HepG2 (cell line): ENCODE measurements at regions not wholly inside any gene's neighbourhood (a gene's known extent, or its start where the extent isn't known, plus 50 kb on each side); places are given as distances from the start of the nearest gene placed in this dataset.

Experiments
- ATAC-seq: fragments of 200-7000 bp; cut with Tn5 transposase; 3 replicates; pipeline ENCODE4 v1.9.1; 2020; ENCODE audit warnings: mild to moderate bottlenecking, moderate library complexity
- BruUV-seq: library from RNA; stranded (reverse); fragments of 400-500 nt; replicated peaks from 2 replicates; lab custom pipeline; 2021; lab: Mats Ljungman, UMichigan
- CTCF ChIA-PET: fragments of 300-600 bp; formaldehyde crosslinking; extraction: SDS; loops from one replicate; lab custom pipeline; 2021; ENCODE audit warnings: low total read pairs, inconsistent platforms, low intra/inter-chr PET ratio; lab: Yijun Ruan, JAX
- POLR2A ChIA-PET: fragments of 350-600 bp; sonication (Branson Sonifier 250); formaldehyde crosslinking; loops from one replicate; lab custom pipeline; 2020; ENCODE audit warnings: antibody characterized with exemption, inconsistent platforms; lab: Yijun Ruan, JAX
- DNase-seq: peaks from one replicate; pipeline ENCODE4 v3.0.0-alpha.2; 2015; ENCODE audit warnings: low spot score
- FAIRE-seq: peaks from 3 replicates; lab custom pipeline; 2011; peaks lifted over from hg19 to GRCh38; lab: Jason Lieb, UNC
- H2AFZ ChIP-seq: one replicate; pipeline ENCODE4 v1.6.1; 2011; ENCODE audit warnings: low read length, inconsistent platforms
- H3K27ac ChIP-seq: fragments of 300-600 bp; 3 replicates; pipeline ENCODE4 v1.8.0; 2011; ENCODE audit warnings: mixed run types, mild to moderate bottlenecking, mixed read lengths, low read length, inconsistent platforms; ENCODE audit not compliant: insufficient read depth; ENCODE audit errors: extremely low read length
- H3K27me3 ChIP-seq, 2 experiments: fragments of 200-600 bp in 1 of 2; 2 replicates in 1 of 2; 3 replicates in 1 of 2; pipeline versions ENCODE4 v1.6.0 to v1.8.0; 2011; ENCODE audit warnings: low read length in 2 of 2, mild to moderate bottlenecking in 2 of 2, moderate library complexity in 2 of 2, inconsistent platforms in 1 of 2; ENCODE audit not compliant: insufficient read depth in 2 of 2, control insufficient read depth in 1 of 2
- H3K36me3 ChIP-seq, 2 experiments: fragments of 200-600 bp in 1 of 2; replicated peaks in 1 of 2; 2 replicates in 1 of 2; 3 replicates in 1 of 2; pipeline versions ENCODE4 v1.5.1 to v1.8.0; 2011; ENCODE audit warnings: low read length in 2 of 2, inconsistent platforms in 1 of 2; ENCODE audit not compliant: insufficient read depth in 2 of 2, control insufficient read depth in 1 of 2
- H3K4me1 ChIP-seq: 2 replicates; pipeline ENCODE4 v1.5.1; 2012; ENCODE audit warnings: low read length, inconsistent platforms; ENCODE audit not compliant: insufficient read depth
- H3K4me2 ChIP-seq: 2 replicates; pipeline ENCODE4 v1.6.0; 2011; ENCODE audit warnings: low read depth, low read length, inconsistent platforms
- H3K4me3 ChIP-seq, 3 experiments: fragments of 200-600 bp in 1 of 3; sonication (generic), shearing (Covaris generic) in 1 of 3; replicated peaks in 1 of 3; 2 replicates each; pipeline ENCODE4 v1.5.1; 2011 to 2016; ENCODE audit warnings: low read length in 3 of 3, inconsistent platforms in 2 of 3, low read depth in 2 of 3, mild to moderate bottlenecking in 2 of 3, control low read depth in 1 of 3, mixed read lengths in 1 of 3; ENCODE audit not compliant: insufficient read depth in 1 of 3
- H3K79me2 ChIP-seq: one replicate; pipeline ENCODE4 v1.6.1; 2011; ENCODE audit warnings: low read length, inconsistent platforms; ENCODE audit not compliant: insufficient read depth
- H3K9ac ChIP-seq: 2 replicates; pipeline ENCODE4 v1.6.0; 2011; ENCODE audit warnings: mild to moderate bottlenecking, low read depth, low read length, inconsistent platforms; ENCODE audit not compliant: insufficient read depth
- H3K9me3 ChIP-seq: 2 replicates; pipeline ENCODE4 v1.5.1; 2012; ENCODE audit warnings: mild to moderate bottlenecking, low read length
- H4K20me1 ChIP-seq: 2 replicates; pipeline ENCODE4 v1.6.0; 2011; ENCODE audit warnings: inconsistent platforms, mild to moderate bottlenecking, low read length, moderate library complexity; ENCODE audit not compliant: insufficient read depth
- ETV5 ChIP-seq: IDR thresholded peaks from 2 replicates; pipeline ENCODE4 v1.6.1; 2018; ENCODE audit warnings: missing biosample characterization, missing genetic modification reagents, inconsistent platforms, borderline replicate concordance
- FOSL1 ChIP-seq: sonication (generic); formaldehyde crosslinking; IDR thresholded peaks from 2 replicates; pipeline ENCODE4 v1.9.0; 2021; ENCODE audit warnings: missing genetic modification reagents, borderline replicate concordance
- FOSL2 ChIP-seq: sonication (generic); formaldehyde crosslinking; IDR thresholded peaks from 2 replicates; pipeline ENCODE4 v1.4.0; 2020; ENCODE audit warnings: missing genetic modification reagents
- SSRP1 ChIP-seq: IDR thresholded peaks from 2 replicates; pipeline ENCODE4 v1.6.1; 2016; ENCODE audit warnings: control low read depth
- ZNF441 ChIP-seq: sonication (generic); formaldehyde crosslinking; IDR thresholded peaks from 2 replicates; pipeline ENCODE4 v1.7.0; 2021; ENCODE audit warnings: missing genetic modification reagents, borderline replicate concordance
- WGBS: methylation state at CpG from one replicate; pipeline ENCODE4 v1.1.6; 2017; ENCODE audit warnings: low lambda C conversion rate; 5-methylcytosine and 5-hydroxymethylcytosine counted together
- in situ Hi-C: cut with HindIII; loops from 2 replicates; pipeline ENCODE4 v1.10.0; 2017; ENCODE audit warnings: low pct_unique_long_range_greater_than_20kb; ENCODE audit not compliant: extremely low pct_ligation_motif_present
- intact Hi-C: fragments of 100-400 bp; cut with micrococcal nuclease; formaldehyde crosslinking; loops from one replicate; pipeline ENCODE4 v1.10.0; 2022; ENCODE audit not compliant: unreplicated experiment
- TF ChIP-seq, protein P1 (sequence below): sonication (generic); formaldehyde crosslinking; IDR thresholded peaks from 2 replicates; pipeline ENCODE4 v1.4.0; 2020; ENCODE audit warnings: missing genetic modification reagents
- TF ChIP-seq, protein P2 (sequence below): IDR thresholded peaks from 2 replicates; pipeline ENCODE4 v1.6.1; 2018; ENCODE audit warnings: missing genetic modification reagents, mild to moderate bottlenecking, missing compliant biosample characterization
- TF ChIP-seq, protein P3 (sequence below): sonication (generic); formaldehyde crosslinking; conservative IDR thresholded peaks from 2 replicates; pipeline ENCODE4 v1.4.0; 2020; ENCODE audit warnings: missing genetic modification reagents
- TF ChIP-seq, protein P4 (sequence below): sonication (generic); formaldehyde crosslinking; conservative IDR thresholded peaks from 2 replicates; pipeline ENCODE4 v1.4.0; 2020; ENCODE audit warnings: missing genetic modification reagents
- TF ChIP-seq, protein P5 (sequence below): sonication (generic); formaldehyde crosslinking; IDR thresholded peaks from 2 replicates; pipeline ENCODE4 v1.8.0; 2022; ENCODE audit warnings: mild to moderate bottlenecking, missing genetic modification reagents; ENCODE audit not compliant: insufficient replicate concordance

DNA sequence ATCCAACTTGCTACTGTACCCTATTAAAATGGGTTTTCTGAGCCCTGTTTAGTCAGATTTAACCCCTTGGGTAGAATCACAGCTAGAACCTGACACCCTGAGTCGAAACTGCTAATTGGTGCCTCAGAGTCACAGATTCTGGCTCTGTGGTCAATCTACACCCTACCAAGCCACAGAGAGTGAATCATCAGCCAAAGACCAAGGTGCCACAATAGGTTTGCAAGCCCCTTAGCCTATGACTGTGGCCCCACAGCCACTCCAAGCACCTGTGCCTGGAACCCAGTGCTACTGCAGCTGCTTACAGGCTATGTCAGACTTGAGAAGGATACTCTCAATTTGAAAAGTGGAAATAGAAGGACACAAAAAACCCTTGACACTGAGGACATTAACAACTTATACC is 202.8 kb upstream of the KCND2 start:
- CTCF ChIA-PET = no interaction called here

More for the DNA sequence above, 202.8 kb upstream of the KCND2 start:
- POLR2A ChIA-PET = no interaction called here
- Histone ChIP-seq H3K27me3 (no peaks in the 10 kb centered on the region), H3K4me3 (no peak overlapping the region), H3K4me1 (no peaks in the 10 kb centered on the region), H3K36me3 (no peaks in the 10 kb centered on the region), H3K9ac (no peak overlapping the region), H3K9me3 (peaks cover 31% of the 10 kb centered on the region; the same call in 1 of the 2 replicates), H3K4me2 (no peak overlapping the region), H3K27ac (no peak overlapping the region), H4K20me1 (no peaks in the 10 kb centered on the region), H3K79me2 (no peaks in the 10 kb centered on the region), H2AFZ (no peak overlapping the region)
- no peak for TF ChIP-seq SSRP1 (CRISPR knock-in tag)
- no peak for TF ChIP-seq FOSL2
- TF ChIP-seq FOSL1 (CRISPR knock-in tag) = no peak
- TF ChIP-seq, protein P1, sequence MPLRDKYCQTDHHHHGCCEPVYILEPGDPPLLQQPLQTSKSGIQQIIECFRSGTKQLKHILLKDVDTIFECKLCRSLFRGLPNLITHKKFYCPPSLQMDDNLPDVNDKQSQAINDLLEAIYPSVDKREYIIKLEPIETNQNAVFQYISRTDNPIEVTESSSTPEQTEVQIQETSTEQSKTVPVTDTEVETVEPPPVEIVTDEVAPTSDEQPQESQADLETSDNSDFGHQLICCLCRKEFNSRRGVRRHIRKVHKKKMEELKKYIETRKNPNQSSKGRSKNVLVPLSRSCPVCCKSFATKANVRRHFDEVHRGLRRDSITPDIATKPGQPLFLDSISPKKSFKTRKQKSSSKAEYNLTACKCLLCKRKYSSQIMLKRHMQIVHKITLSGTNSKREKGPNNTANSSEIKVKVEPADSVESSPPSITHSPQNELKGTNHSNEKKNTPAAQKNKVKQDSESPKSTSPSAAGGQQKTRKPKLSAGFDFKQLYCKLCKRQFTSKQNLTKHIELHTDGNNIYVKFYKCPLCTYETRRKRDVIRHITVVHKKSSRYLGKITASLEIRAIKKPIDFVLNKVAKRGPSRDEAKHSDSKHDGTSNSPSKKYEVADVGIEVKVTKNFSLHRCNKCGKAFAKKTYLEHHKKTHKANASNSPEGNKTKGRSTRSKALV (CRISPR knock-in tag) = no peak
- TF ChIP-seq, protein P2, sequence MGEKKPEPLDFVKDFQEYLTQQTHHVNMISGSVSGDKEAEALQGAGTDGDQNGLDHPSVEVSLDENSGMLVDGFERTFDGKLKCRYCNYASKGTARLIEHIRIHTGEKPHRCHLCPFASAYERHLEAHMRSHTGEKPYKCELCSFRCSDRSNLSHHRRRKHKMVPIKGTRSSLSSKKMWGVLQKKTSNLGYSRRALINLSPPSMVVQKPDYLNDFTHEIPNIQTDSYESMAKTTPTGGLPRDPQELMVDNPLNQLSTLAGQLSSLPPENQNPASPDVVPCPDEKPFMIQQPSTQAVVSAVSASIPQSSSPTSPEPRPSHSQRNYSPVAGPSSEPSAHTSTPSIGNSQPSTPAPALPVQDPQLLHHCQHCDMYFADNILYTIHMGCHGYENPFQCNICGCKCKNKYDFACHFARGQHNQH = no peak
- no peak for TF ChIP-seq ETV5 (CRISPR knock-in tag)
- TF ChIP-seq, protein P3, sequence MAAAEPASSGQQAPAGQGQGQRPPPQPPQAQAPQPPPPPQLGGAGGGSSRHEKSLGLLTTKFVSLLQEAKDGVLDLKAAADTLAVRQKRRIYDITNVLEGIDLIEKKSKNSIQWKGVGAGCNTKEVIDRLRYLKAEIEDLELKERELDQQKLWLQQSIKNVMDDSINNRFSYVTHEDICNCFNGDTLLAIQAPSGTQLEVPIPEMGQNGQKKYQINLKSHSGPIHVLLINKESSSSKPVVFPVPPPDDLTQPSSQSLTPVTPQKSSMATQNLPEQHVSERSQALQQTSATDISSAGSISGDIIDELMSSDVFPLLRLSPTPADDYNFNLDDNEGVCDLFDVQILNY (CRISPR knock-in tag) = no peak
- TF ChIP-seq, protein P4, sequence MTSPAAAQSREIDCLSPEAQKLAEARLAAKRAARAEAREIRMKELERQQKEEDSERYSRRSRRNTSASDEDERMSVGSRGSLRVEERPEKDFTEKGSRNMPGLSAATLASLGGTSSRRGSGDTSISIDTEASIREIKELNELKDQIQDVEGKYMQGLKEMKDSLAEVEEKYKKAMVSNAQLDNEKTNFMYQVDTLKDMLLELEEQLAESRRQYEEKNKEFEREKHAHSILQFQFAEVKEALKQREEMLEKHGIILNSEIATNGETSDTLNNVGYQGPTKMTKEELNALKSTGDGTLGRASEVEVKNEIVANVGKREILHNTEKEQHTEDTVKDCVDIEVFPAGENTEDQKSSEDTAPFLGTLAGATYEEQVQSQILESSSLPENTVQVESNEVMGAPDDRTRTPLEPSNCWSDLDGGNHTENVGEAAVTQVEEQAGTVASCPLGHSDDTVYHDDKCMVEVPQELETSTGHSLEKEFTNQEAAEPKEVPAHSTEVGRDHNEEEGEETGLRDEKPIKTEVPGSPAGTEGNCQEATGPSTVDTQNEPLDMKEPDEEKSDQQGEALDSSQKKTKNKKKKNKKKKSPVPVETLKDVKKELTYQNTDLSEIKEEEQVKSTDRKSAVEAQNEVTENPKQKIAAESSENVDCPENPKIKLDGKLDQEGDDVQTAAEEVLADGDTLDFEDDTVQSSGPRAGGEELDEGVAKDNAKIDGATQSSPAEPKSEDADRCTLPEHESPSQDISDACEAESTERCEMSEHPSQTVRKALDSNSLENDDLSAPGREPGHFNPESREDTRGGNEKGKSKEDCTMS (CRISPR knock-in tag) = no peak
- no peak for TF ChIP-seq ZNF441 (CRISPR knock-in tag)
- TF ChIP-seq, protein P5, sequence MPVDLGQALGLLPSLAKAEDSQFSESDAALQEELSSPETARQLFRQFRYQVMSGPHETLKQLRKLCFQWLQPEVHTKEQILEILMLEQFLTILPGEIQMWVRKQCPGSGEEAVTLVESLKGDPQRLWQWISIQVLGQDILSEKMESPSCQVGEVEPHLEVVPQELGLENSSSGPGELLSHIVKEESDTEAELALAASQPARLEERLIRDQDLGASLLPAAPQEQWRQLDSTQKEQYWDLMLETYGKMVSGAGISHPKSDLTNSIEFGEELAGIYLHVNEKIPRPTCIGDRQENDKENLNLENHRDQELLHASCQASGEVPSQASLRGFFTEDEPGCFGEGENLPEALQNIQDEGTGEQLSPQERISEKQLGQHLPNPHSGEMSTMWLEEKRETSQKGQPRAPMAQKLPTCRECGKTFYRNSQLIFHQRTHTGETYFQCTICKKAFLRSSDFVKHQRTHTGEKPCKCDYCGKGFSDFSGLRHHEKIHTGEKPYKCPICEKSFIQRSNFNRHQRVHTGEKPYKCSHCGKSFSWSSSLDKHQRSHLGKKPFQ (CRISPR knock-in tag) = no peak
- ATAC-seq (no peak), FAIRE-seq (no peak), DNase-seq (no peak)
- in situ Hi-C loops = no loop called here
- intact Hi-C loops = no loop called here
- no TSS peak for BruUV-seq
- WGBS = 11% methylated on average over 1 of the region's 1 CpG
